Transverse colon (tissue), 4 donors: ENCODE measurements at regions not wholly inside any gene's neighbourhood (a gene's known extent, or its start where the extent isn't known, plus 50 kb on each side); places are given as distances from the start of the nearest gene placed in this dataset.

Experiments used
- DNase-seq: peaks from one replicate; pipeline ENCODE4 v3.0.0-alpha.2; 2019
- H3K27ac ChIP-seq, 4 donors: fragments of 200-600 bp; sonication (generic); 2 replicates each; pipeline ENCODE4 v1.5.1; 2016 to 2018; ENCODE audit warnings: inconsistent platforms in 4 of 4
- H3K27me3 ChIP-seq: fragments of 200-600 bp; sonication (generic); 2 replicates; pipeline ENCODE4 v1.5.1; 2017; ENCODE audit warnings: inconsistent platforms
- H3K36me3 ChIP-seq, 4 donors: fragments of 200-600 bp; sonication (generic); 2 replicates each; pipeline ENCODE4 v1.5.1; 2017 to 2019; ENCODE audit warnings: inconsistent platforms in 4 of 4
- H3K4me1 ChIP-seq, 4 donors: fragments of 200-600 bp; sonication (generic); 2 replicates each; pipeline ENCODE4 v1.5.1; 2017 to 2020; ENCODE audit warnings: inconsistent platforms in 4 of 4
- H3K4me3 ChIP-seq, 4 donors: fragments of 200-600 bp; sonication (generic); 1 replicate in 1 of 4; 2 replicates in 3 of 4; pipeline versions ENCODE4 v1.5.1 to v1.6.1; 2017 to 2019; ENCODE audit warnings: inconsistent platforms in 4 of 4
- H3K9me3 ChIP-seq, 2 donors: fragments of 200-600 bp; sonication (generic); 2 replicates each; pipeline ENCODE4 v1.5.1; 2017 to 2019; ENCODE audit warnings: inconsistent platforms in 2 of 2
- CTCF ChIP-seq, 5 experiments: fragments of 200-600 bp in 3 of 5; fragments of 450-650 bp in 2 of 5; sonication (generic) in 3 of 5; IDR thresholded peaks; 1 replicate in 2 of 5; 2 replicates in 3 of 5; pipeline ENCODE4 v1.5.1; 2016 to 2017; ENCODE audit warnings: antibody characterized with exemption in 5 of 5, inconsistent platforms in 3 of 5, mild to moderate bottlenecking in 2 of 5, moderate library complexity in 1 of 5
- EP300 ChIP-seq: sonication (generic); formaldehyde crosslinking; IDR thresholded peaks from one replicate; pipeline ENCODE4 v1.6.1; 2017; ENCODE audit warnings: antibody characterized with exemption, low read depth
- POLR2A ChIP-seq: fragments of 450-650 bp; IDR thresholded peaks from one replicate; pipeline ENCODE4 v1.6.1; 2016; ENCODE audit warnings: antibody characterized with exemption, mild to moderate bottlenecking, moderate library complexity
- POLR2AphosphoS5 ChIP-seq, 3 donors: sonication (generic); formaldehyde crosslinking; IDR thresholded peaks; one replicate each; pipeline ENCODE4 v1.6.1; 2016; ENCODE audit warnings: antibody characterized with exemption in 3 of 3
- WGBS, 2 donors: methylation state at CpG; one replicate each; pipeline ENCODE4 v1.1.5; 2018; ENCODE audit warnings: low coverage in 1 of 2; 5-methylcytosine and 5-hydroxymethylcytosine counted together
- in situ Hi-C, 4 donors: fragments of 200-750 bp; cut with MboI; loops; one replicate each; pipeline versions ENCODE4 v1.15.0 to v1.15.1; 2017; ENCODE audit warnings: low sequenced_read_pairs in 3 of 4, low pct_ligation_motif_present in 1 of 4, low pct_unique_long_range_greater_than_20kb in 1 of 4
- intact Hi-C: fragments of 100-400 bp; cut with DNase I; formaldehyde crosslinking; loops from one replicate; pipeline ENCODE4 v1.15.1; 2023; ENCODE audit warnings: low total_unique reads

GRCh38 chr10:53716156-53716555, 943.6 kb upstream of the MBL2 start:
- in situ Hi-C loops = no loop called here
- Histone ChIP-seq H3K27ac (no peak overlapping the region), H3K9me3 (no peaks in the 10 kb centered on the region), H3K4me1 (no peaks in the 10 kb centered on the region), H3K36me3 (no peaks in the 10 kb centered on the region), H3K27me3 (no peaks in the 10 kb centered on the region), H3K4me3 (no peak overlapping the region)
- intact Hi-C loops = no loop called here
- TF ChIP-seq EP300 = no peak
- no peak for TF ChIP-seq CTCF (IDR thresholded peaks at IDR 0.05)
- DNase-seq = no peak
- WGBS, 2 donors = 81% methylated on average over 3 of the region's 3 CpGs; no CpG with 5 or more reads in 1 of the 2 donors

DNA sequence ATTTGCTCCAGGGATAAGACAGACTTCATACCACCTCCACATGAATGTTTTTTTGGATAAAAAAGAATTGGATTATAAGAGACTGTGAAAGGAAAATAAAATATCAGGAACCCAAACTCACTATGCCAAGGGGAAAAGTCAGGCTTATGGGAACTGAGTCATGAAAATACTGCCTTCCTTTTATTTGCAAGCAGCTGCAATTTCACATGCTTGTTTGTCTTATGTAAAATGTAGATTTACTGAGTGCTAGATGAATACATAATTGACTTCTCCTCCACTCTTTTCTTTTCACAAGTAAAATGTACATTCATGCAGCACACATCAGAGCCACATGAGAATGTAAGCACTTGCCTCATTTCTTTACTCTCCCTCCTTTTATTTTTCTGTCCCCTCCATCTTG, 940.8 kb upstream of the MBL2 start:
- Histone ChIP-seq H3K4me3 (no peak overlapping the region), H3K36me3 (no peaks in the 10 kb centered on the region), H3K9me3 (peaks cover 0 to 4% of the 10 kb centered on the region in 2 donors), H3K27me3 (no peaks in the 10 kb centered on the region), H3K27ac (no peak overlapping the region), H3K4me1 (no peaks in the 10 kb centered on the region)
- intact Hi-C loops = no loop called here
- TF ChIP-seq CTCF (IDR thresholded peaks at IDR 0.05) = no peak
- no peak for TF ChIP-seq EP300
- no peak for TF ChIP-seq POLR2AphosphoS5 (IDR thresholded peaks at IDR 0.05)
- TF ChIP-seq POLR2A = no peak
- DNase-seq = no peak
- in situ Hi-C loops = no loop called here

- in situ Hi-C loops = no loop called here
- H3K4me1 ChIP-seq = no peaks in the 10 kb centered on the region
- no peak for DNase-seq
- no peaks in the 10 kb centered on the region for H3K27me3 ChIP-seq
- no peaks in the 10 kb centered on the region for H3K36me3 ChIP-seq
- TF ChIP-seq POLR2AphosphoS5 (IDR thresholded peaks at IDR 0.05) (no peak), CTCF (IDR thresholded peaks at IDR 0.05) (no peak), EP300 (no peak), POLR2A (no peak)
- no peaks in the 10 kb centered on the region for H3K9me3 ChIP-seq
- WGBS, 2 donors = 64 to 69% methylated on average over 2 of the region's 2 CpGs
- H3K4me3 ChIP-seq = no peak overlapping the region
- no peak overlapping the region for H3K27ac ChIP-seq
- intact Hi-C loops = no loop called here
These were observed 929.9 kb upstream of the MBL2 start for GRCh38 chr10:53702489-53702888.

GRCh38 chr10:53701213-53701612, 928.6 kb upstream of the MBL2 start:
- H3K27ac ChIP-seq = no peak overlapping the region
- no peaks in the 10 kb centered on the region for H3K27me3 ChIP-seq
- no peak for DNase-seq
- H3K4me1 ChIP-seq = no peaks in the 10 kb centered on the region
- TF ChIP-seq EP300 = no peak
- no peak for TF ChIP-seq CTCF (IDR thresholded peaks at IDR 0.05)
- H3K4me3 ChIP-seq = no peak overlapping the region
- intact Hi-C loops = no loop called here
- no peaks in the 10 kb centered on the region for H3K36me3 ChIP-seq
- no peaks in the 10 kb centered on the region for H3K9me3 ChIP-seq
- in situ Hi-C loops = no loop called here
